ENCODE measurements at regions not wholly inside any gene's neighbourhood (a gene's known extent, or its start where the extent isn't known, plus 50 kb on each side); places are given as distances from the start of the nearest gene placed in this dataset.
"Not testable (repeated sequence)": the region's sequence is repeated elsewhere in the genome, so short reads cannot be mapped to it uniquely, and the experiment has no call there.

DNA sequence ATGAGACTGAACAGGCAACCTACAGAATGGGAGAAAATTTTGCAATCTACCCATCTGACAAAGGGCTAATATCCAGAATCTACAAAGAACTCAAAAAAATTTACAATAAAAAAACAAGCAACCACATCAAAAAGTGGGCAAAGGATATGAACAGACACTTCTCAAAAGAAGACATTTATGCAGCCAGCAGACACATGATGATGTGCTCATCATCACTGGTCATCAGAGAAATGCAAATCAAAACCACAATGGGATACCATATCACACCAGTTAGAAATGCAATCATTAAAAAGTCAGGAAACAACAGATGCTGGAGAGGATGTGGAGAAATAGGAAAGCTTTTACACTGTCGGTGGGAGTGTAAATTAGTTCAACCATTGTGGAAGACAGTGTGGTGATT is 51.7 kb upstream of the PAXBP1 start:
- H3K27me3 Mint-ChIP-seq; DNase-seq; H3K4me1 Mint-ChIP-seq; H3K27ac Mint-ChIP-seq; POLR2A ChIA-PET; H3K9me3 Mint-ChIP-seq; H3K36me3 Mint-ChIP-seq (ENCODE audit: low read depth); CTCF ChIA-PET; H3K4me3 Mint-ChIP-seq: not testable (repeated sequence)

DNA sequence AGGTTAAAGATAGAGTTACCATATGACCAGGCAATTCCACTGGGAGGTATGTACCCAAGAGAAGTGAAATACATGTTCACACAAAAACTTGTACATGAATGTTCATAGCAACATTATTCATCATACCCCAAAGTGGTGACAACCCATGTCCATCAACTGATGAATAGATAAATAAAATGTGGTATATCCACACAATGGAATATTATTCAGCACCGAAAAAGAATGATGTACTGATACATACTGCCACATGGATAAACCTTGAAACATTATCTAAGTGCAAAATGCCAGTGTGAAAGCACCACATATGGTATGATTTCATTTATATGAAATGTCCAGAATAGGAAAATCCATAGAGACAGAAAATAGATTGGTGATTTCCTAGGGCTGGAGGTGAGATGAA is 53.4 kb upstream of the PAXBP1 start:
- no peaks in the 10 kb centered on the region for H3K9me3 Mint-ChIP-seq
- H3K27me3 Mint-ChIP-seq = peaks cover 7% of the 10 kb centered on the region
- no peaks in the 10 kb centered on the region for H3K4me1 Mint-ChIP-seq
- H3K27ac Mint-ChIP-seq = no peak overlapping the region
- ChIA-PET CTCF (interaction anchor here (2.1 kb wide), 2 partner anchors 169 to 172 kb away, joined by 9 to 17 read pairs; no protein-coding TSS in a partner anchor), POLR2A (no interaction called here)
- no peak overlapping the region for H3K4me3 Mint-ChIP-seq
- no peaks in the 10 kb centered on the region for H3K36me3 Mint-ChIP-seq (ENCODE audit: low read depth)
- DNase-seq = no peak

DNA sequence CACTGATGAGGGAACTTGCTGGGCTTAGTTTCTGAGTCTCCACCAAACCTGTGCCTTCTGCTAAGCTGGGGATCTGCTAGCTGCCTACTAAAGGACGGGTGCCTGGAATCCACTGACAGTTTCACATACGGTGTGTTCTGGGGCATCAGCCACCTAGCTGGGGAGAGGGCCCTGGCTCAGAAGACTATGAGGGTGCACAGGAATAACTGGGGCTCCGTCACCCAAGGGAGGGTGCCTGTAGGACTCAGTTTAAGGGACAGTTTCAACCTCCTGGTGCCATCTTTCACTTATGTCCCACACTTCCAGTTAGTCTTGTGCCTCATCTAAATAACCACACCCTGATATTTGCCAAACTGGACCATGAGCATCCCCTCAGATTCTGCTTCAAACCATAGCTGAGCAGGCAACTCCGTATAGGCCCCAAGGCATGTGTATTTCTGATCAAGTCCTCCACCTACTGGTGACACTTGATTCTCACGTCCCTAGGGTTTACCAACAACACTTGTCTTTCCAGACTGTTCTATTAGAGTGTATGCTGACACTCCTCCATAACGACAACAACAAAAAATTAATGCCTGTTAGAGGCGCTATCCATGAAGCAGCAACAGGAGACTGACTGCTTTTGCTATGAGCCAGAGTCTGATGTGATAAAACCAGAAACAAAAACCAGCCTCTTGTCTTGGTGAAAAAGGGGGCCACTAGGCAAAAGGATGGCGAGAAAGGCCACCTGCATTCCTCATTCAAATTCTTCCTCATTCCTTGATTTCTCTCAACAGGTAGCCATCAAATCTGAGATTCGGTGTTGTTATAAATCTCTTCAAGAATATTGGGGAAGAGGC is 55.0 kb upstream of the PAXBP1 start:
- CTCF ChIA-PET = interaction anchor here (0.6 to 2.1 kb wide), 12 partner anchors 9 to 267 kb away, joined by 3 to 17 read pairs (median 3); no protein-coding TSS in a partner anchor
- no peaks in the 10 kb centered on the region for H3K4me1 Mint-ChIP-seq
- POLR2A ChIA-PET = no interaction called here
- H3K27ac Mint-ChIP-seq = no peak overlapping the region
- H3K36me3 Mint-ChIP-seq (ENCODE audit: low read depth) = no peaks in the 10 kb centered on the region
- no peaks in the 10 kb centered on the region for H3K9me3 Mint-ChIP-seq
- peak; percentile 41 for DNase-seq
- H3K4me3 Mint-ChIP-seq = no peak overlapping the region
- H3K27me3 Mint-ChIP-seq = peaks cover 9% of the 10 kb centered on the region

DNA sequence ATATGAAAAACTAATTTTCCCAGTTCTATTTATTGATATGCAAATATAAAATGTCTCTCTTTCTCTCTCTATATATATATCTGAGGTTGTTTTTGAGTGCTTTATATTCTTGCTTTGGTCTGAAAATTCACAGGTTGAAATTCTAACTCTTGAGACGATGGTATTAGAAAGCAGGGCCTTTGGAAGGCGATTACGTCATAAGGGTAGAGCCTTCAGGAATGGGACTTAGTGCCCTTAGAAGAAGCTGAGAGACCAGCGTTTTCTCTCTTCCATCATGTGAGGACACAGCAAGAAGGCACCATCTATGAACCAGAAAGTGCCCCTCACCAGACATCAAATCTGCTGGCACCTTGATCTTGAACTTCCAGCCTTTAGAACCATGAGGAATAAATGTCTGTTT is 57.4 kb upstream of the PAXBP1 start:
- ChIA-PET POLR2A (no interaction called here), CTCF (interaction anchor here (1.9 kb wide), 1 partner anchor 176 kb away, joined by 5 read pairs; no protein-coding TSS in a partner anchor)
- H3K4me3 Mint-ChIP-seq = no peak overlapping the region
- no peak overlapping the region for H3K27ac Mint-ChIP-seq
- no peaks in the 10 kb centered on the region for H3K4me1 Mint-ChIP-seq
- H3K9me3 Mint-ChIP-seq = no peaks in the 10 kb centered on the region
- DNase-seq = no peak
- H3K36me3 Mint-ChIP-seq (ENCODE audit: low read depth) = no peaks in the 10 kb centered on the region
- peaks cover 13% of the 10 kb centered on the region for H3K27me3 Mint-ChIP-seq

DNA sequence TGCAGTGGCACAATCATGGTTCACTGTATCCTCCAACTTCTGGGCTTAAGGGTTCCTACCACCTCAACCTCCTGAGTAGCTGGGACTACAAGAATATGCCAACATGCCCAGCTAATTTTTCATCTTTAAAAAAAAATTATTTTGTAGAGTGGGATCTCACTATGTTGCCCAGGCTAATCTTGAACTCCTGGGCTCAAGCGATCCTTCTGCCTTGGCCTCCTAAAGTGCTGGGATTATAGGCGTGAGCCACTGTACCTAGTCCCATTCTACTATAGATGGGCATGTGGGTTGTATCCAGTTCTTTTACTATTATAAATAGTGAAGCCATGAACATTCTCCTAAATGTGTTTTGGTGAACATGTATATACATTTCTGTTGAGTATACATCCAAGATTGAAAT is 57.9 kb upstream of the PAXBP1 start:
- DNase-seq = no peak
- Mint-ChIP-seq H3K36me3 (ENCODE audit: low read depth) (no peaks in the 10 kb centered on the region), H3K27me3 (peaks cover 13% of the 10 kb centered on the region), H3K9me3 (no peaks in the 10 kb centered on the region), H3K27ac (no peak overlapping the region), H3K4me3 (no peak overlapping the region), H3K4me1 (no peaks in the 10 kb centered on the region)
- ChIA-PET POLR2A (no interaction called here), CTCF (interaction anchor here (1.9 kb wide), 1 partner anchor 177 kb away, joined by 5 read pairs; no protein-coding TSS in a partner anchor)

DNA sequence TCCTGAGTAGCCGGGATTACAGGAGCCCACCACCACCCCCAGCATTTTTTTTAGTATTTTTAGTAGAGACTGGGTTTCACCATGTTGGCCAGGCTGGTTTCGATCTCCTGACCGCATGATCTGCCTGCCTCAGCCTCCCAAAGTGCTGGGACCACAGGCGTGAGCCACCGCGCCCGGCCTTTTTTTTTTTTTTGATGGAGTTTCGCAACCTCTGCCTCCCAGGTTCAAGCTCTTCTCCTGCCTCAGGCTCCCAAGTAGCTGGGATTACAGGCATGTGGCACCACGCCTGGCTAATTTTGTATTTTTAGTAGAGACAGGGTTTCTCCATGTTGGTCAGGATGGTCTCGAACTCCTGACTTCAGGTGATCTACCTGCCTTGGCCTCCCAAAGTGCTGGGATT is 60.2 kb upstream of the PAXBP1 start:
- H3K36me3 Mint-ChIP-seq (ENCODE audit: low read depth); H3K9me3 Mint-ChIP-seq; H3K4me3 Mint-ChIP-seq; H3K4me1 Mint-ChIP-seq; H3K27ac Mint-ChIP-seq; POLR2A ChIA-PET; DNase-seq: not testable (repeated sequence)
- H3K27me3 Mint-ChIP-seq = peaks cover 13% of the 10 kb centered on the region
- CTCF ChIA-PET = interaction anchor here (1.2 to 1.4 kb wide), 2 partner anchors 163 to 189 kb away, joined by 3 to 5 read pairs; no protein-coding TSS in a partner anchor

DNA sequence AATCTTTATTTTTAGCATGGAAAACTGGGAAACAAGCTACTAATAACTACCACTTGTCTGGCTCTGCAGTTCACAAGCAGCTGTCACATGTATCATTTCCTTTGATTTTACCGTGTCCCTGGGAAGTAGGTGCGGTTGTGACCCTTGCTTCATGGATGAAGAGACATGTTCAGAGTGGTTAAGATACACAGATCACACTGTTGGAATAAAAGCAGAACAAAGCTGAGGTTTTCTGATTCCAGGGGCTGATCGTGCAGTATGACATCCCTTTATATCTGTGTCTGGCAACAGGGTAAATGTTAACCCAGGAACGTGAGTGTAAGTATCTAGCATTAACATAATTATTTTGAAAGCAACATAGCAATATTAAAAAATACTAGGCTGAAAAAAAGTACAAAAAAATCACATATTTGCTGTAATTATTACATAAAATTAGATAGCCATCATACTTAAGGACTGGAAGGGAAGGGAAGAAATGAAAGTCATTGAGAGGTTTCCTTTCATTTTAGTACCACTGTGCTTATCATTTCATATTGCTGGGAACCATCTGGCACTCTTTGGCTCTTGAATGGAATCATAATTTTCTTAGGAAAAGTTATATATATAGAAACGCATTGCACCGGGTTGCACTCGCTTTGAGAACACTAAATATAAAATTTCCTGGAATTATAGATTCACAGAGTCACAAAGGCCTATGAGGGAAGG is 62.8 kb upstream of the PAXBP1 start:
- no peak overlapping the region for H3K27ac Mint-ChIP-seq
- H3K27me3 Mint-ChIP-seq = peaks cover 11% of the 10 kb centered on the region
- no peaks in the 10 kb centered on the region for H3K9me3 Mint-ChIP-seq
- no peaks in the 10 kb centered on the region for H3K4me1 Mint-ChIP-seq
- no peak overlapping the region for H3K4me3 Mint-ChIP-seq
- ChIA-PET CTCF (interaction anchor here (0.9 to 2.5 kb wide), 3 partner anchors 106 to 363 kb away, joined by 3 to 14 read pairs (median 4); no protein-coding TSS in a partner anchor), POLR2A (no interaction called here)
- no peaks in the 10 kb centered on the region for H3K36me3 Mint-ChIP-seq (ENCODE audit: low read depth)
- no peak for DNase-seq

DNA sequence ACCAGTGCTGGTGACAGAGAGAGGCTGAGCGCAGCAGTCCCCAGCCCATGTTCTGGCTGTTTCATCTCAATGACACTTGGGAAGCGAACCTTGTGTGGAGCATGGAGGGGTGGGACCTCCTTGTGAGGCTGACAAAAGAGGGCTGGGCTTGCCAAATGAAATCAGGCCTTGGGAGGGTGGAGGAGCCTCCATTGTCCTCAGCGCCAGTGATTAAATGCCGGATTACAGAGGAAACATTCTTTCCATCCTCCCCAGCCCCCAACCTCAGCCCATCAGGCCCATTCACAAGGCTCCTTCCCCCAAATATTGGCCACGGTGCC is 63.3 kb upstream of the PAXBP1 start:
- H3K27me3 Mint-ChIP-seq = peaks cover 11% of the 10 kb centered on the region

DNA sequence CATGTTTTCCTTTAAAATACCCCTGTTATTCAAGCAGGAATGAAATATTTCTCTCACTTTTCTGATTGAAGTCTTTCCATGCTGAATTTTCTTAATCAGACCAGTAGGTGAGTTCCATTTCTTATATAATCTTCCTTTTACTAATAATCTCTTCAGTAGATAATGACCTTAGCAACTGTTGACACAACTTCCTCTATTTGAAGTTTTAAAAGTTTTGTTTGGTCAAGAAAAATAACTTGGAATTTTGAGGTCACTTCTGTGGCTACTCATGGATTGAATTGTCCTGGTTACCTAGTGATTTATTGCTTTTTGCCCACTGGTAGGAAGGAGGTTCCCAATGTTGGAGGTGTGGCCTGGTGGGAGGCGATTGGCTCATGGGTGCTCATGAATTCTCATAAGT is 70.6 kb upstream of the PAXBP1 start:
- POLR2A ChIA-PET = no interaction called here

More for the DNA sequence above, 63.3 kb upstream of the PAXBP1 start:
- no peaks in the 10 kb centered on the region for H3K9me3 Mint-ChIP-seq
- CTCF ChIA-PET = no interaction called here
- H3K27ac Mint-ChIP-seq = no peak overlapping the region
- no peak overlapping the region for H3K4me3 Mint-ChIP-seq
- POLR2A ChIA-PET = no interaction called here
- H3K36me3 Mint-ChIP-seq (ENCODE audit: low read depth) = no peaks in the 10 kb centered on the region
- DNase-seq = no peak
- no peaks in the 10 kb centered on the region for H3K4me1 Mint-ChIP-seq

DNA sequence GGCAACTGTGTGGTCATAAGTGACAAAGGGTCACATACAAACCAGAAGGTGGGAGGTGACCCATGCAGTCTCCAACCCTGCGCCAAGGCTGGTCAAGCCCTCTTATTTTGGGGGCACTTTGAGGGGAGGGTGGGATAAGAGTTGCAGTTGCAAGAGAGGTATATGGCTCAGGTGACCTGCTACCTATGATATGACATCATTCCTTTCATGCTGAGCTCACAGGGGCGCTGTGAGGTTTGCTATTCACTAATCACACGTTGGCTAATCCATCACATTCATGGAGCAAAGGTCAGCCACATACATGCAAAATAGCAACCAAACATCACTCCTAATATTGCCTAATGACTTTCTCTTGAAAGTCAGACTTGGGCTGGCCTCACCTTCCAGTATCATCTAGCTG is 72.0 kb upstream of the PAXBP1 start:
- Mint-ChIP-seq H3K4me1 (no peaks in the 10 kb centered on the region), H3K36me3 (ENCODE audit: low read depth) (no peaks in the 10 kb centered on the region), H3K27me3 (peaks cover 13% of the 10 kb centered on the region), H3K9me3 (no peaks in the 10 kb centered on the region), H3K27ac (no peak overlapping the region), H3K4me3 (no peak overlapping the region)
- POLR2A ChIA-PET = no interaction called here
- CTCF ChIA-PET = no interaction called here
- no peak for DNase-seq

More for the DNA sequence above, 70.6 kb upstream of the PAXBP1 start:
- Mint-ChIP-seq H3K4me1 (no peaks in the 10 kb centered on the region), H3K27ac (no peak overlapping the region), H3K27me3 (peaks cover 10% of the 10 kb centered on the region), H3K9me3 (no peaks in the 10 kb centered on the region), H3K36me3 (ENCODE audit: low read depth) (no peaks in the 10 kb centered on the region), H3K4me3 (no peak overlapping the region)
- CTCF ChIA-PET = no interaction called here
- no peak for DNase-seq

DNA sequence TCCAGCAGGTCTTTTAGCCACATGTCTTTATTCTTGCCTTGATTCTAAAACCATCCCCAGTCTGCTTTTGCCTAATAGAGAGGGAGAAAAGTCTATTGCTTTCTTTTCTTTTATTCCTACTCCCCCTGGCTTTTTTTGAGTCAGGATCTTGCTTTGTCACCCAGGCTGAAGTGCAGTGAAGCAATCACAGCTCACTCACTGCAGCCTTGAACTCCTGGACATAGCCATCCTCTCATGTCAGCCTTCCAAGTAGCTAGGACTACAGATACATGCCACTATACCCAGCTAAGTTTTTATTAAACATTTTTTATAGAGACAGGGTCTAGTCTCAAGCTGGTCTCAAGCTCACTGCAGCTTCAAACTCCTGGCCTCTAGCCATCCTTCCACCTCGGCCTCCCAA is 72.5 kb upstream of the PAXBP1 start:
- Mint-ChIP-seq H3K9me3 (no peaks in the 10 kb centered on the region), H3K36me3 (ENCODE audit: low read depth) (no peaks in the 10 kb centered on the region), H3K27me3 (peaks cover 16% of the 10 kb centered on the region), H3K4me3 (no peak overlapping the region), H3K27ac (no peak overlapping the region), H3K4me1 (no peaks in the 10 kb centered on the region)
- ChIA-PET POLR2A (no interaction called here), CTCF (interaction anchor here (0.7 kb wide), 1 partner anchor 283 kb away, joined by 3 read pairs; no protein-coding TSS in a partner anchor)
- no peak for DNase-seq

DNA sequence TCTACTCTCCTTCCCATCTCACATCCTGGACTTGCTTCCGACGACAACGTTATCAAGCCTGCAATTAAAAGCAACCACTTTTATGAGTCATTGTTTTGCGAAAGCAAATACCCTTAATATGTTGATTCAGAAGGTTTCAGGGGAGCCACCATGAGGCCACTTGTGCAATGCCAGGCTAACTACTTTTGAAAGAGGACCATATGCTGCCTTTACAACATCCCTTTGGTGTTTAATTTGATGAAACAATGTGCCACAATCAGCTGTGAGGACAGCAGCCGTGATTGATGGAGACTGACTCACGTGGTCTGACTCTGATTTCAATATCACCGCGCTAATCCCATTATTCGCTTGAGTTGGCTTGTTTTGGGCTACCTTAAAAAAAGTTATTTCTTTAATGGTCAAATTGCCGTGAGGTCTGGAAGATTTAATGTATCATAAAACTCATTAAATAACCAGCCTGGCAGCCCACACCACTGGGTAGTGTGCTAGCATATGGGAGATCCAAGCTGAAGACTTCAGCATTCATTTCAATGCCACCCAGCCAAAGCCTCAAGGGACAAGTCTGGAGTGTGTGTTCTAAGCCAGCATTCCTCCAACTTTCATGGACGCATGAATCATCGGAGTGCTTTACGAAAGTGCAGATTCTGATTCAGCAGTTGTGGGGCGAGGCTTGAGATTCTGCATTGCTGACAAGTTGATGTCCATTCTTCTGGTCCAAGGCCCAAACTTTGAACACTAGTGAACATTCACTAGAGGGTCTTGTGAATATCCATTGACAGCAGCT is 73.3 kb upstream of the PAXBP1 start:
- no peak overlapping the region for H3K4me3 Mint-ChIP-seq
- H3K27ac Mint-ChIP-seq = no peak overlapping the region
- H3K36me3 Mint-ChIP-seq (ENCODE audit: low read depth) = no peaks in the 10 kb centered on the region

DNA sequence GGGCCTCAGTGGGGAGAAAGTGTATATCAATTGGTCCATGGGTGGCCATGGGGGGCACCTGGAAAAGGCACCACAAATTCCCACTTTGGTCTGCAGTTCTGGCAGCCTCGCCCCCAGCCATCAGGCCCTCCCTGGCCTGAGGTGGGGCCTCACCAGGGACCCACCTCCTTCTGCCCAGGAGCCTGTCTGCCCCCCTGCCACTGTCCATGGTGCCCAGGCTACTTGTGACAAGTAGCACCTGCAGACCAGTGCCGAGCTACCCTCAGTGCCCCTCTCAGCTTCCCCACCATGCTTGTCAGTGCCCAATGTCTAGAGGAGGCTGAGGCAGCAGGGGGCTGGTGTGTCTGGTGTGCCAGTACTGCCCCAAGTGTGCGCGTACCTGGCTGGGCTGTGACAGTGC is 87.1 kb upstream of the PAXBP1 start:
- Mint-ChIP-seq H3K27ac (no peak overlapping the region), H3K27me3 (peaks cover 10% of the 10 kb centered on the region), H3K36me3 (ENCODE audit: low read depth) (no peaks in the 10 kb centered on the region), H3K4me1 (no peaks in the 10 kb centered on the region), H3K9me3 (peaks cover 14% of the 10 kb centered on the region), H3K4me3 (no peak overlapping the region)
- DNase-seq = no peak
- CTCF ChIA-PET = no interaction called here
- POLR2A ChIA-PET = no interaction called here

More for the DNA sequence above, 73.3 kb upstream of the PAXBP1 start:
- CTCF ChIA-PET = interaction anchor here (0.7 kb wide), 1 partner anchor 282 kb away, joined by 3 read pairs; no protein-coding TSS in a partner anchor
- Mint-ChIP-seq H3K9me3 (no peaks in the 10 kb centered on the region), H3K27me3 (peaks cover 16% of the 10 kb centered on the region), H3K4me1 (no peaks in the 10 kb centered on the region)
- POLR2A ChIA-PET = no interaction called here
- no peak for DNase-seq

Measured in activated CD4-positive, alpha-beta memory T cell treated with anti-CD3 and anti-CD28 coated beads, Interleukin-2, amount 10 ng/mL, durations not matched to agents 7 days and 5 days (primary cell).